ENCODE measurements at regions not wholly inside any gene's neighbourhood (a gene's known extent, or its start where the extent isn't known, plus 50 kb on each side); places are given as distances from the start of the nearest gene placed in this dataset.

DNA sequence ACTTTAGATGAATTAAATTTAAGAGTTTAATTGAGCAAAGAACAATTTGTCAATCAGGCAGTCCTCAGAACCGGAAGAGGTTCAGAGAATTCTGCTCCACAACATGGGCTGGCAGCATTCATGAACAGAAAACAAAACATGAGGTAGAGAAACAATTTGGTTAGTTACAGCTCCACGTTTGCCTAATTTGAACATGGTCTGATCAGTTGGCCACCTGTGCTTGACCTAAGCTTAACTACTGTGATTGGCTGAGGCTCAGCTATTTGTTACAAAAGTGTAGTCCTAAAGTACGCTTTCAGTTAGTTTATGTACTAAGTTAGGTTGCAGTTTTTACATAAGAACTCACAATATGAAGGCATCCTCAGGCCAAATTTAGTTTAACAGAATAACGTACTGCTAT, 258.6 kb downstream of the ADAM29 start (continued):
- TF ChIP-seq RAD21 (CRISPR knock-in tag; conservative IDR thresholded peaks at IDR 0.05 in 1 of 2, IDR thresholded peaks at IDR 0.05 in 1 of 2) (no peak), HMGXB4 (CRISPR knock-in tag; IDR thresholded peaks at IDR 0.05) (no peak), MECOM (CRISPR knock-in tag; IDR thresholded peaks at IDR 0.05) (no peak), ZBTB8A (IDR thresholded peaks at IDR 0.05; ENCODE audit: partially characterized antibody) (no peak), CHCHD3 (CRISPR knock-in tag; IDR thresholded peaks at IDR 0.05) (no peak), CHD4 (IDR thresholded peaks at IDR 0.05; ENCODE audit: insufficient read depth, insufficient replicate concordance, low read depth, low read length, poor library complexity, severe bottlenecking) (no peak), HDAC3 (IDR thresholded peaks at IDR 0.05; ENCODE audit: borderline replicate concordance, partially characterized antibody) (no peak), TCFL5 (CRISPR knock-in tag; conservative IDR thresholded peaks at IDR 0.05) (no peak), MTA3 (IDR thresholded peaks at IDR 0.05; ENCODE audit: borderline replicate concordance) (no peak)
- TF ChIP-seq, protein P1, sequence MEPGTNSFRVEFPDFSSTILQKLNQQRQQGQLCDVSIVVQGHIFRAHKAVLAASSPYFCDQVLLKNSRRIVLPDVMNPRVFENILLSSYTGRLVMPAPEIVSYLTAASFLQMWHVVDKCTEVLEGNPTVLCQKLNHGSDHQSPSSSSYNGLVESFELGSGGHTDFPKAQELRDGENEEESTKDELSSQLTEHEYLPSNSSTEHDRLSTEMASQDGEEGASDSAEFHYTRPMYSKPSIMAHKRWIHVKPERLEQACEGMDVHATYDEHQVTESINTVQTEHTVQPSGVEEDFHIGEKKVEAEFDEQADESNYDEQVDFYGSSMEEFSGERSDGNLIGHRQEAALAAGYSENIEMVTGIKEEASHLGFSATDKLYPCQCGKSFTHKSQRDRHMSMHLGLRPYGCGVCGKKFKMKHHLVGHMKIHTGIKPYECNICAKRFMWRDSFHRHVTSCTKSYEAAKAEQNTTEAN (CRISPR knock-in tag; IDR thresholded peaks at IDR 0.05): no peak

Data from K562 (cell line).